BE2C (cell line): ENCODE measurements at regions not wholly inside any gene's neighbourhood (a gene's known extent, or its start where the extent isn't known, plus 50 kb on each side); places are given as distances from the start of the nearest gene placed in this dataset.

ENCODE experiments used
- DNase-seq: peaks from one replicate; pipeline ENCODE4 v3.0.0-alpha.2; 2020
- H3K27me3 ChIP-seq: fragments of 250-450 bp; sonication (Bioruptor Pico); 2 replicates; pipeline ENCODE4 v1.5.1; 2020; ENCODE audit warnings: mild to moderate bottlenecking
- H3K36me3 ChIP-seq: fragments of 250-450 bp; sonication (Bioruptor Pico); 2 replicates; pipeline ENCODE4 v1.5.1; 2020; ENCODE audit warnings: mild to moderate bottlenecking
- H3K4me1 ChIP-seq: fragments of 250-450 bp; sonication (Bioruptor Pico); 2 replicates; pipeline ENCODE4 v1.5.1; 2020
- H3K4me3 ChIP-seq: 2 replicates; pipeline ENCODE4 v1.5.1; 2011; ENCODE audit warnings: low read depth, low read length
- H3K9me3 ChIP-seq: fragments of 250-450 bp; sonication (Bioruptor Pico); 2 replicates; pipeline ENCODE4 v1.5.1; 2020
- CTCF ChIP-seq: IDR thresholded peaks from 2 replicates; pipeline ENCODE4 v1.5.1; 2012; ENCODE audit warnings: mild to moderate bottlenecking, low read depth, low read length

GRCh38 chr2:191738003-191738402 lies 60.1 kb downstream of the NABP1 start:
- Histone ChIP-seq H3K36me3 (no peaks in the 10 kb centered on the region), H3K27me3 (no peaks in the 10 kb centered on the region), H3K4me3 (no peak overlapping the region), H3K4me1 (no peaks in the 10 kb centered on the region; the same call in 1 of the 2 replicates), H3K9me3 (no peaks in the 10 kb centered on the region)
- TF ChIP-seq CTCF: no peak
- DNase-seq: no peak

- Histone ChIP-seq H3K27me3 (no peaks in the 10 kb centered on the region), H3K36me3 (no peaks in the 10 kb centered on the region), H3K4me3 (no peak overlapping the region)
Observed at GRCh38 chr2:191738667-191739066, 60.7 kb downstream of the NABP1 start.

GRCh38 chr2:191739194-191739593 lies 61.3 kb downstream of the NABP1 start:
- no peak for TF ChIP-seq CTCF
- H3K4me1 ChIP-seq: no peaks in the 10 kb centered on the region; the same call in 1 of the 2 replicates

More at GRCh38 chr2:191738667-191739066, 60.7 kb downstream of the NABP1 start:
- no peak for TF ChIP-seq CTCF
- H3K4me1 ChIP-seq: no peaks in the 10 kb centered on the region; the same call in 1 of the 2 replicates
- H3K9me3 ChIP-seq: no peaks in the 10 kb centered on the region
- no peak for DNase-seq

GRCh38 chr2:191740016-191740419 lies 62.1 kb downstream of the NABP1 start:
- Histone ChIP-seq H3K4me1 (no peaks in the 10 kb centered on the region; the same call in 1 of the 2 replicates), H3K4me3 (no peak overlapping the region), H3K36me3 (no peaks in the 10 kb centered on the region), H3K9me3 (no peaks in the 10 kb centered on the region), H3K27me3 (no peaks in the 10 kb centered on the region)
- no peak for TF ChIP-seq CTCF
- no peak for DNase-seq

More at GRCh38 chr2:191739194-191739593, 61.3 kb downstream of the NABP1 start:
- Histone ChIP-seq H3K36me3 (no peaks in the 10 kb centered on the region), H3K4me3 (no peak overlapping the region), H3K27me3 (no peaks in the 10 kb centered on the region), H3K9me3 (no peaks in the 10 kb centered on the region)
- DNase-seq: no peak

GRCh38 chr2:191740759-191741158 lies 62.8 kb downstream of the NABP1 start:
- no peaks in the 10 kb centered on the region for H3K27me3 ChIP-seq
- H3K4me3 ChIP-seq: no peak overlapping the region
- TF ChIP-seq CTCF: no peak
- no peaks in the 10 kb centered on the region; the same call in 1 of the 2 replicates for H3K4me1 ChIP-seq
- H3K36me3 ChIP-seq: no peaks in the 10 kb centered on the region
- no peak for DNase-seq
- H3K9me3 ChIP-seq: no peaks in the 10 kb centered on the region

GRCh38 chr2:191746346-191747169 lies 68.6 kb downstream of the NABP1 start:
- no peak for TF ChIP-seq CTCF
- Histone ChIP-seq H3K27me3 (no peaks in the 10 kb centered on the region), H3K4me3 (no peak overlapping the region), H3K9me3 (no peaks in the 10 kb centered on the region), H3K4me1 (peaks cover 4% of the 10 kb centered on the region; the same call in 1 of the 2 replicates), H3K36me3 (no peaks in the 10 kb centered on the region)
- DNase-seq: no peak
